ENCODE measurements at regions not wholly inside any gene's neighbourhood (a gene's known extent, or its start where the extent isn't known, plus 50 kb on each side); places are given as distances from the start of the nearest gene placed in this dataset.
"Not testable (repeated sequence)": the region's sequence is repeated elsewhere in the genome, so short reads cannot be mapped to it uniquely, and the experiment has no call there.

DNA sequence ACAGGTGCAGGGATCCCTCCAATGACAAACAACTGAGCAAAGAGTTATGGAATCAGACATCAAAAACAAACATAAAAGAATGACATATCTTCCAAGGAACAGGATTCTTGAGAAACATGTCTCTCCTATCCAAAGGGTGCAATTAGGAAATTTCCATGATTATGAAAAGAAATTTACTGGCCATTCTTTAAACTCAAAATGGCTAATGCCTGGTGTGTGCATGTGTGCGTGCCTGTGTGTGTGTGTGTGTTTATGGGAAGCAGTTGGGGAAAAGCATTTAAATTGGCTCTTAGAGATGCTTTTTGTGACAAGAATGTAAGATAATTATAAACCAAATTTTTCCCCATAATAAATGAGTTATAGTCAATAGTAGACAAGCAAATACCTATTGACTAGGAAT lies 320.5 kb upstream of the THBS1 start:
- Mint-ChIP-seq H3K4me3 (no peak overlapping the region), H3K27me3 (peaks cover 2% of the 10 kb centered on the region), H3K4me1 (ENCODE audit: low read depth) (peaks cover 24% of the 10 kb centered on the region), H3K27ac (no peak overlapping the region), H3K9me3 (no peaks in the 10 kb centered on the region), H3K36me3 (ENCODE audit: low read depth) (no peaks in the 10 kb centered on the region)
- intact Hi-C loops (cut with micrococcal nuclease): no loop called here

DNA sequence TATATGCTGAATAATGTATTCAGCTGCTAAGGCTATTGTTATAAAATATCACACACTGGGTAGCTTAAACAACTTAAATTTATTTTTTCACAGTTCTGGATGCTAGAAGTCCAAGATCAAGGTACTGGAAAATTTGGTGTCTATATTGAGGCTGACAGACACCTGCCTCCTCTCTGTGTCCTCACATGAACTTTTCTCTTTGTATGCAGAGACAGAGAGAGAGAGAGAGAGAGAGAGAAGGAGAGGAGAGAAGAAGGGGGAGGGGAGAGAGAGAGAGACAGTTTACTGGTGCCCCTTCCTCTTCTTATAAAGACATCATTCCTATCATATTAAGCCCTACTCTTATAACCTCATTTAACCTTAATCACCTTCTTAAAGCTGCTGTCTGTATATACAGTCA lies 320.1 kb upstream of the THBS1 start:
- no peak overlapping the region for H3K27ac Mint-ChIP-seq
- intact Hi-C loops (cut with micrococcal nuclease): no loop called here
- H3K27me3 Mint-ChIP-seq: peaks cover 2% of the 10 kb centered on the region
- no peaks in the 10 kb centered on the region for H3K9me3 Mint-ChIP-seq
- peaks cover 24% of the 10 kb centered on the region for H3K4me1 Mint-ChIP-seq (ENCODE audit: low read depth)
- no peaks in the 10 kb centered on the region for H3K36me3 Mint-ChIP-seq (ENCODE audit: low read depth)
- H3K4me3 Mint-ChIP-seq: no peak overlapping the region

DNA sequence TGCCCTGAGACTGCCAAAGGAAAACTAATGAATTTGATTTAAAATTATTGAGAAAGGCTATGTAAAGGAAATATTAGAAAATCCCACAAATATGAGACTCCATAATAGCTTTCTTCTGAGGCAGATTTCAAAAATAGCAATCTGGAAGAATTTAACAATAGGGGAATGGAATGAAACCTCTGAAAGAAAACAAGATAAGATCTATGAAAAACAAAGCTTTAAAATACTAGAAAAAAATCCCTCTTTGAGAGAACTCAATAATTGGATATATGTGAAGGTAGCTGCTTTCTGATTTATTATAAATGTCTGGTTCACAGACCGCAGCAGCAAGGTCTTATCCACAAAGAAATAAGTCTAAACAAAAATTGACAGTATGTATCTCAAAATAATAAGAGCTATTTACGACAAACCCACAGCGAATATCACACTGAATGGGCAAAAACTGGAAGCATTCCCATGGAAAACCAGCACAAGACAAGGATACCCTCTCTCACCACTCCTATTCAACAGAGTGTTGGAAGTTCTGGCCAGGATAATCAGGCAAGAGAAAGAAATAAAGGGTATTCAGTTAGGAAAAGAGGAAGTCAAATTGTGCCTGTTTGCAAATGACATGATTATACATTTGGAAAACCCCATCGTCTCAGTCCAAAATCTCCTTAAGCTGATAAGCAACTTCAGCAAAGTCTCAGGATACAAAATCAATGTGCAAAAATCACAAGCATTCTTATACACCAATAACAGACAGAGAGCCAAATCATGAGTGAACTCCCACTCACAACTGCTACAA lies 319.3 kb upstream of the THBS1 start:
- peaks cover 24% of the 10 kb centered on the region for H3K4me1 Mint-ChIP-seq (ENCODE audit: low read depth)
- H3K27ac Mint-ChIP-seq; H3K36me3 Mint-ChIP-seq (ENCODE audit: low read depth); H3K27me3 Mint-ChIP-seq; H3K9me3 Mint-ChIP-seq; intact Hi-C loops (cut with micrococcal nuclease); H3K4me3 Mint-ChIP-seq: not testable (repeated sequence)

DNA sequence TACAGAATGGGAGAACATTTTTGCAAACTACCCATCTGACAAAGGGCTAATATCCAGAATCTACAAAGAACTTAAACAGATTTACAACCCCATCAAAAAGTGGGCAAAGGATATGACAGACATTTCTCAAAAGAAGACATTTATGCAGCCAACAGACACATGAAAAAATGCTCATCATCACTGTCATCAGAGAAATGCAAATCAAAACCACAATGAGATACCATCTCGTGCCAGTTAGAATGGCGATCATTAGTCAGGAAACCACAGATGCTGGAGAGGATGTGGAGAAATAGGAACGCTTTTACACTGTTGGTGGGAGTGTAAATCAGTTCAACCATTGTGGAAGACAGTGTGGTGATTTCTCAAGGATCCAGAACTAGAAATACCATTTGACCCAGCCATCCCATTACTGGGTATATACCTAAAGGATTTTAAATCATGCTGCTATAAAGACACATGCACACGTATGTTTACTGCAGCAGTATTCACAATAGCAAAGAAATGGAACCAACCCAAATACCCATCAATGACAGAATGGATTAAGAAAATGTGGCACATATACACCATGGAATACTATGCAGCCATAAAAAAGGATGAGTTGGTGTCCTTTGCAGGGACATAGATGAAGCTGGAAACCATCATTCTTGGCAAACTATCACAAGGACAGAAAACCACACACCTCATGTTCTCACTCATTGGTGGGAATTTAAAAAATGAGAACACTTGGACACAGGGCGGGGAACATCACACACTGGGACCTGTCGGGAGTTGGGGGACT lies 317.7 kb upstream of the THBS1 start:
- H3K36me3 Mint-ChIP-seq (ENCODE audit: low read depth); H3K27me3 Mint-ChIP-seq; intact Hi-C loops (cut with micrococcal nuclease); H3K9me3 Mint-ChIP-seq; H3K4me3 Mint-ChIP-seq; H3K27ac Mint-ChIP-seq: not testable (repeated sequence)
- H3K4me1 Mint-ChIP-seq (ENCODE audit: low read depth): peaks cover 24% of the 10 kb centered on the region

DNA sequence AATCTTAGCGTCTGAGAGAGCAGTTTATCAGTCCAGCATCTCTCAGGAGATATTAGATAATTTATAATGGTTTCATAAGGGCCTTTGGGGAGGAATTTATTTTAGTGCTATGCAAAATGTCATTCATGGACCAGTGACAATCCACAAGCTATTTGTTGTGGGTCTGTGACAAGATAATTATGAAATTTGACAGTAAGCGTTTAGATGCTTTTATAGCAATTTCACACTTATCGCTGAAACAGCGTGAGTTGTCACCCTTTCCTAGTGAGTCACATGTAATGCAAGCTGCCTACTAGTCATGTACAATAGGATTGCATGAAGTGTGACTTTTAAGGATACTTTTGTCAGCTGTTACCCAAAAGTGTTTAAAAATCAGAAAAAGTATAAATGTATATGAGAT lies 315.6 kb upstream of the THBS1 start:
- Mint-ChIP-seq H3K9me3 (no peaks in the 10 kb centered on the region), H3K36me3 (ENCODE audit: low read depth) (no peaks in the 10 kb centered on the region), H3K4me1 (ENCODE audit: low read depth) (peaks cover 24% of the 10 kb centered on the region), H3K27ac (no peak overlapping the region), H3K27me3 (peaks cover 11% of the 10 kb centered on the region), H3K4me3 (no peak overlapping the region)
- intact Hi-C loops (cut with micrococcal nuclease): no loop called here

DNA sequence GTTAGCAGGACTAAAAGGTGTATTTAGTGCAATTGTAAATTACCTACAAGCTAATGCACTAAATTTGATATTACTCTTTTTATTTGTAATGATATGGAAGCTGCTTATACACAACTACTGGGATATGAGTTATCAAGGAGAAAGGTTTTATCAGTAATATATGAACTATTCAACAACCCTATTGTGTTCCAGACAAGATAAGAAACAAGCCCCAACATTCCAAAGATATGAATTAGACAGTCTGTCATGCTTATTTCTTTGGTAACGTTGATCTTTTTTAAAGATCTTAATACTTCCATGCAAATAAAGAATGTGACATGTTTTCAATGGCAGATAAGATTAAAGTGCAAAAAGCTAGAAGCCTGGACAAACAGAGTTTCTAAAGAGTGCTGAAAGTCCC lies 314.0 kb upstream of the THBS1 start:
- Mint-ChIP-seq H3K36me3 (ENCODE audit: low read depth) (no peaks in the 10 kb centered on the region), H3K9me3 (no peaks in the 10 kb centered on the region), H3K27me3 (peaks cover 14% of the 10 kb centered on the region), H3K4me1 (ENCODE audit: low read depth) (peaks cover 17% of the 10 kb centered on the region), H3K27ac (no peak overlapping the region), H3K4me3 (no peak overlapping the region)
- intact Hi-C loops (cut with micrococcal nuclease): no loop called here

DNA sequence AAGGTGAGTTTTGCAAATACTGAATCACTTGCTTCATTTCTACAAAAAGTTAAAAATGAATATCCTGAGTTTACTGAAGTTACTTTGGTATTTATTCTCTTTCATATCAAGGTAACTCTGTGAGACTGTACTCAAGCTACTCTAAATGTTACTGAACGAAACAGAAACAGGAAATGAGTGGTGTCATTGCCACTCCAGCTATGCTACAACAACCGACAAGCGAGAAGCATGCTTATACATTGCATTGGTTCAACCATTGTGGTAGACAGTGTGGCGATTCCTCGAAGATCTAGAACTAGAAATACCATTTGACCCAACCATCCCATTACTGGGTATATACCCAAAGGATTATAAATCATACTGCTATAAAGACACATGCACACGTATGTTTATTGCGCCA lies 313.2 kb upstream of the THBS1 start:
- Mint-ChIP-seq H3K27me3 (peaks cover 14% of the 10 kb centered on the region), H3K36me3 (ENCODE audit: low read depth) (no peaks in the 10 kb centered on the region), H3K9me3 (no peaks in the 10 kb centered on the region), H3K4me3 (no peak overlapping the region), H3K4me1 (ENCODE audit: low read depth) (peaks cover 9% of the 10 kb centered on the region), H3K27ac (no peak overlapping the region)
- intact Hi-C loops (cut with micrococcal nuclease): no loop called here

DNA sequence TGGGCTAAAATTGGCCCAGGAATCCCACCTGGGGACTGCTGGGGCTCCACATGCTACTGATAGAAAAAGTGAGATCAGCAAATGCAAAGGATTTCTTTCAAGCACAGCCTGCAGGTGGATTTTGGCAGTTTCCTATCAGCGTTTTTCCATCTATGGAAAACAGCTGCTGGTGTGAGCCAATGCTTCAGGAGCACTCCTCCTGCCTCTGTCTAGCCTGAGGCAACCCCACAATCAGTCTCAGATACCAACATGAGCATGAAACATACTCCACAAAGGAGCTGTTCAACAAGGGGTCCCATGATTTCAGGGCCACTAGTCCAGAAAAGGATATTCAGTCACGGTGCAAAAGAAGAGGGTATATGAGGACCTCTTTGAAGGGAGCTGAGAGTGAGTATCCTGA lies 311.5 kb upstream of the THBS1 start:
- intact Hi-C loops (cut with micrococcal nuclease): no loop called here

DNA sequence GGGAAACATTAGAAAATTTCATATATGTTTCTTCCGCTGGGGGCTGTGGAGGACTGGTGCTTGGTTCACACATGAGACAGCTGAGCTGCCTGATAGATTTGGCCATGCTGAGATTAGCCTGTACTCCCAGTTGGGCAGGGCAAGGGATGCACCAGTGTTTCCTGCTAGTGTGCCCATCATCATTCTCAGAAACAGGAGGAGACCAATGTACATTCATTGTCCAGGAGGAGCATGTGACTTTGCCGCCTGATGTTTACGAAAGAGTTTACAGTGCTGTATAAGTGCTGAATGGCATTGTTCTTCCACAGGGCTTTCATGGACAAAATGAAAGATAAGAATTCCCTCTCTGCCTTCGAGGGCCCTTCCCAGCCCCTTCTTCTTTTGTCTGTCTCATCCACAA lies 311.1 kb upstream of the THBS1 start:
- H3K4me3 Mint-ChIP-seq: no peak overlapping the region
- H3K36me3 Mint-ChIP-seq (ENCODE audit: low read depth): no peaks in the 10 kb centered on the region
- no peaks in the 10 kb centered on the region for H3K9me3 Mint-ChIP-seq
- H3K27ac Mint-ChIP-seq: no peak overlapping the region
- H3K4me1 Mint-ChIP-seq (ENCODE audit: low read depth): no peaks in the 10 kb centered on the region
- peaks cover 17% of the 10 kb centered on the region for H3K27me3 Mint-ChIP-seq
- intact Hi-C loops (cut with micrococcal nuclease): no loop called here

More for the DNA sequence above, 311.5 kb upstream of the THBS1 start:
- peaks cover 17% of the 10 kb centered on the region for H3K27me3 Mint-ChIP-seq
- H3K27ac Mint-ChIP-seq: no peak overlapping the region
- H3K4me3 Mint-ChIP-seq: no peak overlapping the region
- H3K9me3 Mint-ChIP-seq: no peaks in the 10 kb centered on the region
- H3K4me1 Mint-ChIP-seq (ENCODE audit: low read depth): no peaks in the 10 kb centered on the region
- no peaks in the 10 kb centered on the region for H3K36me3 Mint-ChIP-seq (ENCODE audit: low read depth)

DNA sequence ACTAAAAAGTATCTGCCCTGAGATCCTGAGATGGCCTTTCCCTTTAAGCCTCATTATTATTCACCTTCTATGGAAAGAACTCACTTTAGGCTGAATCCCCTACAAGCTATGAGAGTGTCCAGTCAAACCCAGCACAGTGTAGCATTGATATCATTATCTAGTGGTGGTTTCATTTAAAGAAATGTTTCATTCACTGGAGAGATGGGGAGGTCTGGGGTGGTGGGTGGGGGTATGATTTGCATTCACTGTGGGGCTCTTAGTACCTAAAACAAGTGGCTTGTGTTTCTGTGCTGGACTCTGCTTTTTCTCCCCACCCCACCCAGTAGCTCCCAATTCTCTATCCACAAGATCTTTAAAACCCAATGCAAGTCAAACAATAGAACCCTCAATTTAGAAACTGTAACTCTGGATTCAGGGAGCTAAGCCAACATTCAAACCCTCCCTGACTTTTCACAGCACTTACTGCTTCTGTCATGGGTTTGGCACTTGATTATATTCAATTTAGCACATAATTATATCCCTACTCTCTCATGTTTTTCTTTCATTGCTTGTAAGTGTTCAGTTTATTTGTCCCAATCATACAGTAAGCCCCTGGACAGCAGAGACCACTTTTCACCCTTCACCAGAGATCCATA lies 310.5 kb upstream of the THBS1 start:
- no peaks in the 10 kb centered on the region for H3K4me1 Mint-ChIP-seq (ENCODE audit: low read depth)
- H3K4me3 Mint-ChIP-seq: no peak overlapping the region
- intact Hi-C loops (cut with micrococcal nuclease): no loop called here
- no peak overlapping the region for H3K27ac Mint-ChIP-seq
- H3K36me3 Mint-ChIP-seq (ENCODE audit: low read depth): no peaks in the 10 kb centered on the region
- H3K9me3 Mint-ChIP-seq: no peaks in the 10 kb centered on the region
- peaks cover 20% of the 10 kb centered on the region for H3K27me3 Mint-ChIP-seq

DNA sequence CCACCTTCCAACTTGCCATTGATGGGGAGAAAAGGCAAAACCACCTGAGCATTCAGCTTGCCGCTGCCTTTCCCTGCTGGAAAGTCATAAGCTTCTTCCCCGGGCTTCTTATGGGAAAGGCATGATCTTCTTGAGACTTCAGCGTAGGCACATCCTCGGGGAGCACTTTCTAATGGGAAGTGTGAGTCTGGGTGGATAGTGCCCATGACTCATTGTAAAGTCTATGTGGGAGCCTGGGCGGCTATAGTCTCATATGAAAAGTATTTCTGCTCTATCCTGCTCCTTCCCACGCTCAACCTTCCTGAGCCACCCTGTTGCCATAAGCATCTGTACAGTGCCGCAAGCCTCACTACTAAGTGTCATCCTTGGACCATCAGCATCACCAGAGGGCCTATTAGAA lies 309.9 kb upstream of the THBS1 start:
- Mint-ChIP-seq H3K4me1 (ENCODE audit: low read depth) (no peaks in the 10 kb centered on the region), H3K27ac (no peak overlapping the region), H3K4me3 (no peak overlapping the region), H3K36me3 (ENCODE audit: low read depth) (no peaks in the 10 kb centered on the region), H3K9me3 (no peaks in the 10 kb centered on the region), H3K27me3 (peaks cover 21% of the 10 kb centered on the region)
- intact Hi-C loops (cut with micrococcal nuclease): no loop called here

DNA sequence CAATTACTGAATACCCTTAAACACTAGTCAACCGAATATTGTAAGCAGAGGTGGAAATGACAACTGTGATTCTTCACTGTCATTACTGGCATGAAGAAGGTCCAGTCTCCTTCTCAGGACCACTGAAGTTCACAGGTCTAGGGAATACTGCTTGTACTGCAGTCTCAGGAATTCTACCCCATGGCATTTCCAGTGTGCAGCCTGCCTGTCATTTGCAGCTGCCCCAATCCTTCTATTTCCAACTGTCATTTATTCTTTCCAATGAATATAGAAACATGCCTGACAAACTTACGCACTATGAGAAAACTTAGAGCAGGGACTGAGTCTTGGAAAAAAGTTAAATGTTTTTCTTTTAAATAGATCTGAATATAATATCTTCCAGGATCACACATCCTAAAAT lies 308.0 kb upstream of the THBS1 start:
- no peaks in the 10 kb centered on the region for H3K4me1 Mint-ChIP-seq (ENCODE audit: low read depth)
- H3K9me3 Mint-ChIP-seq: no peaks in the 10 kb centered on the region
- intact Hi-C loops (cut with micrococcal nuclease): no loop called here
- no peaks in the 10 kb centered on the region for H3K36me3 Mint-ChIP-seq (ENCODE audit: low read depth)
- H3K27ac Mint-ChIP-seq: no peak overlapping the region
- H3K27me3 Mint-ChIP-seq: peaks cover 21% of the 10 kb centered on the region
- no peak overlapping the region for H3K4me3 Mint-ChIP-seq

DNA sequence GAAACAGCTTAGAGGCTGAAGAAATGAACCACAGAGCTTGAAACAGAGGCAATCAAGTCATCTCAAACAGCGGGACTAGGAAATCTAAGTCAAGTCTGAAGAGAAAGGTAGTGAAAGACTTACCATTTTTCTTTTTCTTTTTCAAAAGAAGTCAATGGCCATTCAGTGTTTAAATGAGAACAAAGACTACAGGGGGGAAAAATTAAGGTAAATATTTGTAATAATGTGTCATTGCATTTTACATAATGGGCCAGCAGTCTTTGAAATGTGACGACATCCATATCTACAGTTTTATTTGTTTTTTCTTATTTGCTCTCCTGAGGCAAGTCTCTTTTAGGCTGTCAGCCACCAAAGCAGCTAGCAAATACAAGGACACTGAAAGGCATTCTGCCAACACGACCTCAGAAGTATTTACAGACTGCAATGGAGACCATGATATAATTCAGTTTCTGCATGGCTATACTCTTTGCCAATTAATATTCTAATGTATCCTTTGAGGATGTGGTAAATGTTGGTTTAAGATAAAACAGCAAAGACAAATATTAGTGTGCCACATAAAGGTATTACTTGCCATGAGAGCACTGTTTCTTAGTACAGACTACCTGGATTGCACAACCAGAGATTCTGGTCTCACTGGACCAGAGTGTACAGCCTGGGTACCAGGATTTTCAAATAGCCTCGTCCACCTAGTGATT lies 307.0 kb upstream of the THBS1 start:
- Mint-ChIP-seq H3K27ac (no peak overlapping the region), H3K27me3 (peaks cover 19% of the 10 kb centered on the region)
- intact Hi-C loops (cut with micrococcal nuclease): no loop called here

DNA sequence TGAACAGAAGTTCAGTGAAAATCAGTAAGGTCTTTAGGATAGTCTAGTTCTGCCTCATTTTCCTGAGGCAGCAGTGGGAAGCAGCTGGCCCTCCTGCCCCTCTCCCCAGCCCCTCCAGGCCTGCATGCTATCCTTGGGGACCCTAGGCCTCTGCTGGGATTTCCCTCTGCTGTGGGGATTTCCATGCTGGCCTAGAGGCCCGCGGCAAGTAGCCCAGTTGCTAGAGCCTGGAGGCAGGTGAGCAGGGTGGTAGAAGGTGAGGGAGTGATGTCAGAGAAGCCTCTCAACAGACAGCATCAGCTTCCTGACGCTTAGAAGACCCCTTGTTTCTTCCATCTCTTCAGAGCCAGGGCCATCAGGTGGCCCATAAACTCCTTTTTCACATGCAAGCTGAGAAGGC lies 305.8 kb upstream of the THBS1 start:
- Mint-ChIP-seq H3K36me3 (ENCODE audit: low read depth) (no peaks in the 10 kb centered on the region), H3K9me3 (no peaks in the 10 kb centered on the region), H3K4me3 (no peak overlapping the region), H3K4me1 (ENCODE audit: low read depth) (no peaks in the 10 kb centered on the region), H3K27me3 (peaks cover 10% of the 10 kb centered on the region), H3K27ac (no peak overlapping the region)
- intact Hi-C loops (cut with micrococcal nuclease): no loop called here

More for the DNA sequence above, 307.0 kb upstream of the THBS1 start:
- no peaks in the 10 kb centered on the region for H3K36me3 Mint-ChIP-seq (ENCODE audit: low read depth)
- no peaks in the 10 kb centered on the region for H3K4me1 Mint-ChIP-seq (ENCODE audit: low read depth)
- H3K4me3 Mint-ChIP-seq: no peak overlapping the region
- H3K9me3 Mint-ChIP-seq: no peaks in the 10 kb centered on the region

Data from dendritic cell treated with granulocyte-macrophage colony-stimulating factor and Interleukin-4, amounts not matched to agents 40 ng/mL and 50 ng/mL, for 4 days (primary cell).